ENCODE measurements at regions not wholly inside any gene's neighbourhood (a gene's known extent, or its start where the extent isn't known, plus 50 kb on each side); places are given as distances from the start of the nearest gene placed in this dataset.

DNA sequence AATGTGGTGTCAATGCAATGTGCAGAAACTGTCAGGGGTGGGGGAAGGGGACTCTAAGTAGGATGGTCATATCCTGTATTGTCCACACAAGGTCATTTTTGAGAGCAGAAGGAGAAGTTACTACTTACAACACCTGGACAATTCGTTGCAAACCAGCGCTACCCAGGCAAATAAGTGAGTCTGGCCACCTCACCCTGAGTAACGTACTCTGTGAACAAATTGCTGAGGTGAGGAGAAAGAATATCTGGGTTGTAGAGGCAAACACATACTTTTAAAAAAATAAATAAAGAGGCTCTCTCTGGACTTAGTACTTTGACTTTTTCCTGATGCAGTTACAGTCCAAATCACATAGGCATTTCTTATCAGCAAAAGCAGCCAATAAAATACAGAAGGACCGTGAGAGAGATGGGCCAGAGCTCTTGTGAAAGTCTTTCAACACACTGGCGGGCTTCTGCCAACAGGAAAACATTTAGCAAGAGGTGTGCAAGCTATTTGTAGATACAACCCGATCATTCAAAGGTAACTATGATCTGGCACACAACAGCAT, 268.2 kb upstream of the ID2 start:
- Histone ChIP-seq H3K27me3 (ENCODE audit: insufficient read depth, low read length) (0 out of 2 replicates have a peak, but pooled peaks cover 5% of the 10 kb centered on the region), H3K9me3 (ENCODE audit: control insufficient read depth in 1 of 2, insufficient read depth in 1 of 2, low read depth in 1 of 2, low read length in 2 of 2) (no peaks in the 10 kb centered on the region), H4K20me1 (ENCODE audit: insufficient read depth) (no peaks in the 10 kb centered on the region), H3K4me2 (ENCODE audit: low read length) (no peak overlapping the region), H3K4me1 (ENCODE audit: control insufficient read depth in 1 of 2, insufficient read depth in 2 of 2, low read length in 2 of 2) (peaks cover 0 to 7% of the 10 kb centered on the region in 2 experiments; a peak in 1 of 4 replicates), H3K9ac (ENCODE audit: low read length) (no peak overlapping the region), H3K27ac (ENCODE audit: low read depth, low read length) (no peak overlapping the region), H2AFZ (ENCODE audit: low read depth, low read length, poor library complexity, severe bottlenecking) (no peak overlapping the region), H3K79me2 (ENCODE audit: insufficient read depth, low read length) (no peaks in the 10 kb centered on the region), H3K9me2 (ENCODE audit: insufficient read depth) (no peaks in the 10 kb centered on the region), H3K36me3 (ENCODE audit: control insufficient read depth in 1 of 2, insufficient read depth in 2 of 2, low read length in 2 of 2) (no peaks in the 10 kb centered on the region), H3K4me3 (replicated peaks in 1 of 2; ENCODE audit: low read depth in 1 of 2, low read length in 2 of 2) (no peak overlapping the region)
- TF ChIP-seq SRF (IDR thresholded peaks at IDR 0.05; ENCODE audit: low read depth): no peak
- no peak for TF ChIP-seq EZH2 (IDR thresholded peaks at IDR 0.05)
- TF ChIP-seq SIN3A (IDR thresholded peaks at IDR 0.05; ENCODE audit: low read depth): no peak
- no peak for TF ChIP-seq RAD21 (IDR thresholded peaks at IDR 0.05; ENCODE audit: low read depth)
- TF ChIP-seq EGR1 (IDR thresholded peaks at IDR 0.05; ENCODE audit: low read depth): no peak
- TF ChIP-seq, protein P1, sequence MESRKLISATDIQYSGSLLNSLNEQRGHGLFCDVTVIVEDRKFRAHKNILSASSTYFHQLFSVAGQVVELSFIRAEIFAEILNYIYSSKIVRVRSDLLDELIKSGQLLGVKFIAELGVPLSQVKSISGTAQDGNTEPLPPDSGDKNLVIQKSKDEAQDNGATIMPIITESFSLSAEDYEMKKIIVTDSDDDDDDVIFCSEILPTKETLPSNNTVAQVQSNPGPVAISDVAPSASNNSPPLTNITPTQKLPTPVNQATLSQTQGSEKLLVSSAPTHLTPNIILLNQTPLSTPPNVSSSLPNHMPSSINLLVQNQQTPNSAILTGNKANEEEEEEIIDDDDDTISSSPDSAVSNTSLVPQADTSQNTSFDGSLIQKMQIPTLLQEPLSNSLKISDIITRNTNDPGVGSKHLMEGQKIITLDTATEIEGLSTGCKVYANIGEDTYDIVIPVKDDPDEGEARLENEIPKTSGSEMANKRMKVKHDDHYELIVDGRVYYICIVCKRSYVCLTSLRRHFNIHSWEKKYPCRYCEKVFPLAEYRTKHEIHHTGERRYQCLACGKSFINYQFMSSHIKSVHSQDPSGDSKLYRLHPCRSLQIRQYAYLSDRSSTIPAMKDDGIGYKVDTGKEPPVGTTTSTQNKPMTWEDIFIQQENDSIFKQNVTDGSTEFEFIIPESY (IDR thresholded peaks at IDR 0.05; ENCODE audit: extremely low read depth, insufficient replicate concordance, low read length): no peak
- TF ChIP-seq ELF1 (IDR thresholded peaks at IDR 0.05; ENCODE audit: borderline replicate concordance, low read depth): no peak
- TF ChIP-seq TCF7L2 (IDR thresholded peaks at IDR 0.05; ENCODE audit: borderline replicate concordance, extremely low read depth, insufficient read depth, insufficient read length): no peak
- no peak for TF ChIP-seq CBX3 (IDR thresholded peaks at IDR 0.05; ENCODE audit: low read depth)
- TF ChIP-seq, protein P2, sequence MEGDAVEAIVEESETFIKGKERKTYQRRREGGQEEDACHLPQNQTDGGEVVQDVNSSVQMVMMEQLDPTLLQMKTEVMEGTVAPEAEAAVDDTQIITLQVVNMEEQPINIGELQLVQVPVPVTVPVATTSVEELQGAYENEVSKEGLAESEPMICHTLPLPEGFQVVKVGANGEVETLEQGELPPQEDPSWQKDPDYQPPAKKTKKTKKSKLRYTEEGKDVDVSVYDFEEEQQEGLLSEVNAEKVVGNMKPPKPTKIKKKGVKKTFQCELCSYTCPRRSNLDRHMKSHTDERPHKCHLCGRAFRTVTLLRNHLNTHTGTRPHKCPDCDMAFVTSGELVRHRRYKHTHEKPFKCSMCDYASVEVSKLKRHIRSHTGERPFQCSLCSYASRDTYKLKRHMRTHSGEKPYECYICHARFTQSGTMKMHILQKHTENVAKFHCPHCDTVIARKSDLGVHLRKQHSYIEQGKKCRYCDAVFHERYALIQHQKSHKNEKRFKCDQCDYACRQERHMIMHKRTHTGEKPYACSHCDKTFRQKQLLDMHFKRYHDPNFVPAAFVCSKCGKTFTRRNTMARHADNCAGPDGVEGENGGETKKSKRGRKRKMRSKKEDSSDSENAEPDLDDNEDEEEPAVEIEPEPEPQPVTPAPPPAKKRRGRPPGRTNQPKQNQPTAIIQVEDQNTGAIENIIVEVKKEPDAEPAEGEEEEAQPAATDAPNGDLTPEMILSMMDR (IDR thresholded peaks at IDR 0.05 in 2 of 3, conservative IDR thresholded peaks at IDR 0.05 in 1 of 3; ENCODE audit: borderline replicate concordance in 1 of 3, insufficient read depth in 1 of 3, low read depth in 2 of 3, low read length in 2 of 3): no peak
- TF ChIP-seq, protein P3, sequence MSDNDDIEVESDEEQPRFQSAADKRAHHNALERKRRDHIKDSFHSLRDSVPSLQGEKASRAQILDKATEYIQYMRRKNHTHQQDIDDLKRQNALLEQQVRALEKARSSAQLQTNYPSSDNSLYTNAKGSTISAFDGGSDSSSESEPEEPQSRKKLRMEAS (IDR thresholded peaks at IDR 0.05): no peak
- TF ChIP-seq YY1 (IDR thresholded peaks at IDR 0.05; ENCODE audit: extremely low read depth, insufficient replicate concordance, low read depth, low read length): no peak
- TF ChIP-seq, protein P4, sequence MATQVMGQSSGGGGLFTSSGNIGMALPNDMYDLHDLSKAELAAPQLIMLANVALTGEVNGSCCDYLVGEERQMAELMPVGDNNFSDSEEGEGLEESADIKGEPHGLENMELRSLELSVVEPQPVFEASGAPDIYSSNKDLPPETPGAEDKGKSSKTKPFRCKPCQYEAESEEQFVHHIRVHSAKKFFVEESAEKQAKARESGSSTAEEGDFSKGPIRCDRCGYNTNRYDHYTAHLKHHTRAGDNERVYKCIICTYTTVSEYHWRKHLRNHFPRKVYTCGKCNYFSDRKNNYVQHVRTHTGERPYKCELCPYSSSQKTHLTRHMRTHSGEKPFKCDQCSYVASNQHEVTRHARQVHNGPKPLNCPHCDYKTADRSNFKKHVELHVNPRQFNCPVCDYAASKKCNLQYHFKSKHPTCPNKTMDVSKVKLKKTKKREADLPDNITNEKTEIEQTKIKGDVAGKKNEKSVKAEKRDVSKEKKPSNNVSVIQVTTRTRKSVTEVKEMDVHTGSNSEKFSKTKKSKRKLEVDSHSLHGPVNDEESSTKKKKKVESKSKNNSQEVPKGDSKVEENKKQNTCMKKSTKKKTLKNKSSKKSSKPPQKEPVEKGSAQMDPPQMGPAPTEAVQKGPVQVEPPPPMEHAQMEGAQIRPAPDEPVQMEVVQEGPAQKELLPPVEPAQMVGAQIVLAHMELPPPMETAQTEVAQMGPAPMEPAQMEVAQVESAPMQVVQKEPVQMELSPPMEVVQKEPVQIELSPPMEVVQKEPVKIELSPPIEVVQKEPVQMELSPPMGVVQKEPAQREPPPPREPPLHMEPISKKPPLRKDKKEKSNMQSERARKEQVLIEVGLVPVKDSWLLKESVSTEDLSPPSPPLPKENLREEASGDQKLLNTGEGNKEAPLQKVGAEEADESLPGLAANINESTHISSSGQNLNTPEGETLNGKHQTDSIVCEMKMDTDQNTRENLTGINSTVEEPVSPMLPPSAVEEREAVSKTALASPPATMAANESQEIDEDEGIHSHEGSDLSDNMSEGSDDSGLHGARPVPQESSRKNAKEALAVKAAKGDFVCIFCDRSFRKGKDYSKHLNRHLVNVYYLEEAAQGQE (IDR thresholded peaks at IDR 0.05; ENCODE audit: low read depth): no peak
- no peak for TF ChIP-seq FOSL1 (IDR thresholded peaks at IDR 0.05; ENCODE audit: low read depth)
- DNase-seq (ENCODE audit: low read depth, low spot score) (no peak), ATAC-seq (no peak)
- ChIA-PET RAD21 (ENCODE audit: low non-redundant PET in 1 of 2, low total read pairs in 2 of 2, uncharacterized antibody in 2 of 2, unreplicated experiment in 2 of 2) (no interaction called here), CTCF (no interaction called here), POLR2A (no interaction called here)
- intact Hi-C loops (cut with micrococcal nuclease): no loop called here
- BruUV-seq (replicated peaks): no TSS peak
